Naive B cell (primary cell): ENCODE measurements at regions not wholly inside any gene's neighbourhood (a gene's known extent, or its start where the extent isn't known, plus 50 kb on each side); places are given as distances from the start of the nearest gene placed in this dataset.

Experiments
- ATAC-seq, 2 donors: fragments of 150-1000 bp; cut with Tn5 transposase; 2 replicates each; pipeline ENCODE4 v1.10.0; 2021; ENCODE audit warnings: low read depth in 2 of 2, mild to moderate bottlenecking in 2 of 2, moderate library complexity in 2 of 2
- DNase-seq: peaks from one replicate; pipeline ENCODE4 v3.0.0; 2022
- H3K27ac Mint-ChIP-seq, 6 donors: one replicate each; pipeline ENCODE4 v1.8.0; 2020 to 2022; ENCODE audit warnings: mild to moderate bottlenecking in 6 of 6, mixed read lengths in 6 of 6, moderate library complexity in 5 of 6, inconsistent platforms in 2 of 6
- H3K27me3 Mint-ChIP-seq, 3 donors: one replicate each; pipeline ENCODE4 v1.8.0; 2021 to 2022; ENCODE audit warnings: mixed read lengths in 3 of 3, mild to moderate bottlenecking in 1 of 3
- H3K36me3 Mint-ChIP-seq, 2 donors: one replicate each; pipeline ENCODE4 v1.8.0; 2020 to 2022; ENCODE audit warnings: mixed read lengths in 2 of 2, inconsistent platforms in 1 of 2, mild to moderate bottlenecking in 1 of 2
- H3K4me1 Mint-ChIP-seq, 3 donors: one replicate each; pipeline ENCODE4 v1.8.0; 2020 to 2022; ENCODE audit warnings: mixed read lengths in 3 of 3, inconsistent platforms in 1 of 3, mild to moderate bottlenecking in 1 of 3, moderate library complexity in 1 of 3
- H3K4me3 Mint-ChIP-seq, 8 donors: one replicate each; pipeline ENCODE4 v1.8.0; 2020 to 2022; ENCODE audit warnings: mild to moderate bottlenecking in 8 of 8, mixed read lengths in 8 of 8, moderate library complexity in 8 of 8, inconsistent platforms in 2 of 8
- H3K9me3 Mint-ChIP-seq, 7 donors: one replicate each; pipeline ENCODE4 v1.8.0; 2020 to 2022; ENCODE audit warnings: mixed read lengths in 7 of 7, mild to moderate bottlenecking in 5 of 7, inconsistent platforms in 2 of 7, moderate library complexity in 1 of 7

DNA sequence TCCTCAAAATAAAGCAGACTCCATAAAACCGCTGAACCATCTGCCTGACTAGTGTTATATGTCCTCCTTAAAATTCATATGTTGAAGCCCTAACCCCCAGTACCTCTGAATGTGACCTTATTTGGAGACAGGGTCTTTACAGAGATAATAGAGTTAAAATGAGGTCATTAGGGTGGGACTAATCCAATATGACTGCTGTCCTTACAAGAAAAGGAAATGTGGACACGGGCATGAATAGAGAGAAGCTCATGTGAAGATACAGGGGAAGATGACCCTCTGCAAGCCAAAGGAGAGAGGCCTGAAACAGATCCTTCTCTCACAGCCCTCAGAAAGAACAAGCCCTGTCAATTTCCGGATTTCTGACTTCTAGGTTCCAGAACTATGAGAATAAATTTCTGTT, 82.0 kb upstream of the KLHL13 start:
- no peak overlapping the region for H3K27ac Mint-ChIP-seq
- H3K4me1 Mint-ChIP-seq = no peaks in the 10 kb centered on the region
- no peak for ATAC-seq

DNA sequence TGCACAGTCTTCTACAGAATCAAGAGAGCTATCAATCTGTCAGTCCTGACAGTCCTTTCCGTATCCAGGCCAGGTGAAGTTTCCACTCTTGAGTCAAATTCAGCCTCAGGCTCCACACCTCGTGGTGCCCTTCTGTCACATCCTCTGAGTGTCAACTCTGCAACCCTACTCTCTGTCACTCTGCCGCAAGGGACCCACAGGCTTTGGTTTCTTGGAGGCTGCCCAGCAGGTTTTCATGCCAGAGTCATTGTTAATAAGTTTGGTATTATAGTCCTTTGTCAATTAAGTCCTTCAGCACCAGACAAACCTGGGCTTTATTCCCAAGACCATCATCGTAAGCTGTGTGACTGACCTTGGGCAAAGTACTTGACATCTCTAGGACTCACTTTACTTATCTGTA, 83.4 kb upstream of the KLHL13 start:
- H3K4me1 Mint-ChIP-seq = no peaks in the 10 kb centered on the region
- H3K9me3 Mint-ChIP-seq = peaks cover 0 to 3% (median 0%) of the 10 kb centered on the region in 7 donors
- DNase-seq = no peak
- no peak for ATAC-seq
- no peak overlapping the region for H3K4me3 Mint-ChIP-seq
- H3K27me3 Mint-ChIP-seq = no peaks in the 10 kb centered on the region
- no peaks in the 10 kb centered on the region for H3K36me3 Mint-ChIP-seq
- no peak overlapping the region for H3K27ac Mint-ChIP-seq

More for the DNA sequence above, 82.0 kb upstream of the KLHL13 start:
- no peak for DNase-seq
- Mint-ChIP-seq H3K4me3 (no peak overlapping the region), H3K9me3 (peaks cover 0 to 3% (median 0%) of the 10 kb centered on the region in 7 donors), H3K36me3 (no peaks in the 10 kb centered on the region), H3K27me3 (no peaks in the 10 kb centered on the region)

DNA sequence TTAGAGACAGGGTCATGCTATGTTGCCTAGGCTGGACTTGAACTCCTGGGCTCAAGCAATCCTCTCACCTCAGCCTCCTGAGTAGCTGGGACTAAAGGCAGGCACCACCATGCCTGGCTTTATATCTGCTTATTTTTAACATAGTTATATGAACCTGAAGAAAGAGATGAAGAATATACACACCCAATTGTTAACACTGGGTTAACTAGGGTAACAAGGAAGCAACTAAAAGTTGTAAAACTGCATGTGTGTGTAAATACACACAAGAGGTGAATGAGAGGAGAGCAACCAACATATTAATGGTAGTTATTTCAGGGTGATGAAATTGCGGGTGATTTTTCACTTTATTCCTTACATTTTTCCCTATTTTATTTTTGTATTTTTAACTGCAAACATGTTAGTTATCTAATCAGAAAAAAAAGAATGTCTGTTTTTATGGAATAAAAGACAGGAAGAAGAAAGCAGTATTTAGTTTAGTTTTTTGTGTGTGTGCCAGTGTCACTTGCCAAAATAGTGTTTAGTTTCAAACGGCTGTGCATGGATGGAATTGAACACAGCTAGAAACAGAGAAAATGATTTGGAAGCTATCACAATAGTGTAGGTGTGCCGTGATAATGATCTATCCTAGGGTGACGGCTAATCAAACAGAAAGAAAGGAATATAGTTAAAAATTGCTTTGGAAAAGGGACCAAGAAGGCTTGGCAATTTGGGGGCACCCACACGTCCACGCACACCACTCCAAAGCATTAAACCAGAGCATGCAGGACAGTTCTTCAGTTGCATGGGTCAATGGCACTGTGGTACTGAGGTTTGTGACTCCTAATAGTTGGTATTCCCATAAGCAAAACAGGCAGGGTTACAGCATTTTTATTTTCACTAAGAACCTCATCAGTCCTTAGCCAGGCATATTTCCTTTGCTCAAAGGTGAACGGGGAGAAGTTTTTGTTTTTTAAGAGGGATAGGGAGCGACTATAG, 89.1 kb upstream of the KLHL13 start:
- Mint-ChIP-seq H3K4me3 (no peak overlapping the region), H3K4me1 (peaks cover 0 to under 1% (median 0%) of the 10 kb centered on the region in 3 donors), H3K27me3 (no peaks in the 10 kb centered on the region), H3K27ac (no peak overlapping the region), H3K36me3 (no peaks in the 10 kb centered on the region), H3K9me3 (peaks cover 0 to 2% (median 0%) of the 10 kb centered on the region in 7 donors)
- ATAC-seq = no peak
- DNase-seq = no peak

DNA sequence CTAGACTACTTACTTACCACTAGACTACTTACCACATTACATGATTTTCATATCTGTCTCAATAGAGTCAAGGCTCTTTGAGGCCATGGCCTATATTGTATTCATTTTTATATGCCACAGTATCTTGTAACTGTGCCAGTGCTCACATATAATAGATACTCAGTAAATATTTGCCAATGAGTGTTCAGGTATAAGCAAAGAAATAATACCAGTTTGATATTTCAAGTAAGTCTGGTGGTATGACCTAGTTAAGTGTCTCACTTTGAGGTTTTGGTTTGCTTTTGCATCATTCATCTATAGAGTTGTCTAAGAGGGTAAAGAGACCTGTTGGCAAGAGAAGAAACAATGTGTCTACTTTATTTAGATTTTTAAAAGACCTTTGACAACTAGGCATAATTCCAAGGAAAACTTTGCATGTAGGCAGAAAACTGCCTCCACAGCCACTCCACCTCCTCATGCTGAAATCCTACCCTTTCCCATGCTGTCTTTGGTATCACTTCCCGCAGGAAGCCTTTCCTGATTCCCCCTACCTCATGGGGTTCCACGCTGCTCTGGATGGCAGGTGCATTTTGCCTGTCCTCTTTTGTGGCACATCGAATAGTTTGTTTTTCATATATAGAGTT, 91.3 kb upstream of the KLHL13 start:
- H3K27me3 Mint-ChIP-seq = no peaks in the 10 kb centered on the region
- no peak for ATAC-seq
- no peak overlapping the region for H3K27ac Mint-ChIP-seq
- no peaks in the 10 kb centered on the region for H3K36me3 Mint-ChIP-seq
- peaks cover 10 to 23% (median 14%) of the 10 kb centered on the region in 3 donors for H3K4me1 Mint-ChIP-seq
- peaks cover 0 to 2% (median 0%) of the 10 kb centered on the region in 7 donors for H3K9me3 Mint-ChIP-seq
- H3K4me3 Mint-ChIP-seq = no peak overlapping the region
- no peak for DNase-seq

DNA sequence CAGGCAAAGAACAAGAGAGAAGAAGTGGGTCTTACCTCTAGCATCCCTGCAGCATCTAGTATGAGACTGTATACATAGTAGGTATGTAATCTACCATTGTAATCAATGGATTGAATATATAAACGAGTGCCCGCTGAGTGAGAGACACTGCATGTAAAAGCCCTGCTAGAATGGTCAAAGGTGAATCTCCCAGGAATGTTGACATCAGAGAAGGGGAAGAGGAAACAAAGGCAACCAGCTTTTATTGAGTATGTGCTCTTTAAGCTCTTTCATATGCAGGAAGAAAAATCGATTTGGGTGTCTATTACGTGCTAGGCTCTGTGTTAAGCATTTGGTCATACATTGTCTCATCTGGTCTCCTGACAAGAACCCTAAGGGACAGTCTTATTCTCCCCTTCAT, 91.9 kb upstream of the KLHL13 start:
- ATAC-seq (no peak), DNase-seq (no peak)
- H3K36me3 Mint-ChIP-seq = no peaks in the 10 kb centered on the region
- peaks cover 10 to 25% (median 16%) of the 10 kb centered on the region in 3 donors for H3K4me1 Mint-ChIP-seq
- H3K27me3 Mint-ChIP-seq = no peaks in the 10 kb centered on the region
- no peak overlapping the region for H3K4me3 Mint-ChIP-seq
- H3K27ac Mint-ChIP-seq = no peak overlapping the region
- peaks cover 0 to 2% (median 0%) of the 10 kb centered on the region in 7 donors for H3K9me3 Mint-ChIP-seq

DNA sequence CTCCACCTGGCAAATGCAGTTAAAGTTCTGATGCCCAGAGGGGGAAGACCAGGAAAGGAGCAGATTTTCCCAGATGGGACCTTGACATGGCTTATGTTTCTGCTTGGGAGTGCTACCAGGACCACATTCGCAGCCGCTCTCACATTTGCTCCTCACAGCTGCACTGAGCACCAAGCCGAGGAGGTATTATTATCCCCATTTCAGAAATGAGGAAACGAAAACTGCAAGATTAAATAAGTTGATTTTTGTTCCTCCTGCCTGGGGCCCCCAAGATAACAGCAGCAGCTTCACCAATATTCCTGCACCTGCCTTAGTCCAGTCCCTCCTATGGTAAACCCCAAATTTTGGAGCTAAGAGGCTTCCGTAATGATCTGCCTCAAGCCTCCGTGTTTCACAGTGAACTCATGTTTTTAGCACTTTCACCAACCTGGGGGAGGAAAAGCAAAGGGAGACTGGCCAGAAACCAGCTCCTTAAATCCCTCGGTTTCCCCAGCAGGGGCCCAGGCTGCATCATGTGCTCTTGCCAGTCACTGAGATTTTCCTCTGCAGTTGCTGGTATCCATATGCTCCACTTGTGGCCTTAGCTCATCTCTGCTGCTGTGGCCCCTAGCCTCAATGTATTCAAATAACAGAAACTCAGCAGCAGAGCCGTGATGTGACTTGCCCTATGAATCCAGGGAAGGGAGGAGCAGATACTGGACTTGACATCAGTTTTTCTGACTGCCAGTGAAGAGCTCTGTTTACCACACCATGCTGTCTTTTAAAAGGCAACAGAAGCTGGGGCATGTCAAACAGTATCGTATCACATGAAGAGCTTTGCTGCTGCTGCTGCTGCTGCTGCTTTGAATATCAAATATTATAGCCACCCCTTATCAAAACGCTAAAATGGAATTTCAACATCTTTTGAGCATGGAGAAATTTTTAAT, 95.5 kb upstream of the KLHL13 start:
- Mint-ChIP-seq H3K27me3 (no peaks in the 10 kb centered on the region), H3K9me3 (peaks cover 0 to 2% (median 0%) of the 10 kb centered on the region in 7 donors), H3K27ac (peak overlapping the region in 4 of 6 donors; percentile 7 to 57 (median 38)), H3K4me3 (peak overlapping the region in 7 of 8 donors; percentile 16 to 75 (median 66)), H3K36me3 (no peaks in the 10 kb centered on the region), H3K4me1 (peaks cover 10 to 29% (median 16%) of the 10 kb centered on the region in 3 donors)
- no peak for DNase-seq
- ATAC-seq = peak in 1 of 2 donors; percentile 66

DNA sequence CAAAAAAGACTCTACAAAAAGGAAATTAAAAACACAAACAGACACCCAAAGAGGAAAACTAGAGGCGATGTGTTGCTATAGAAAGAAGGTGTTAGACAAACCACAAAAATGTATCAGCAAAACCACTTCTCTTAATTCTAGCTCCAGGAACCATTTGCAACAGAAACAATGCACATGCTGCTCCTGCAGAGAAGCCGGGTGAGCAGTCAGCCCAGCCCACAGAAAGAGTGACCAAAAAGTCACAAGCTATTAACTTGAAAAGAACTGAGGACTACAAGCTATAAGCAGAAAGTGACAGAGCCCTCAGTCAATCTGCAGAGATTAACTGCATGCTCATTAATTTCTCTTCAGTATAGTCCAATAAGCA, 96.2 kb upstream of the KLHL13 start:
- Mint-ChIP-seq H3K4me1 (peaks cover 10 to 29% (median 16%) of the 10 kb centered on the region in 3 donors), H3K9me3 (peaks cover 0 to 2% (median 0%) of the 10 kb centered on the region in 7 donors), H3K4me3 (peak overlapping the region in 7 of 8 donors; percentile 16 to 75 (median 61)), H3K27ac (peak overlapping the region in 1 of 6 donors; percentile 36), H3K36me3 (no peaks in the 10 kb centered on the region), H3K27me3 (no peaks in the 10 kb centered on the region)
- ATAC-seq (no peak), DNase-seq (no peak)

DNA sequence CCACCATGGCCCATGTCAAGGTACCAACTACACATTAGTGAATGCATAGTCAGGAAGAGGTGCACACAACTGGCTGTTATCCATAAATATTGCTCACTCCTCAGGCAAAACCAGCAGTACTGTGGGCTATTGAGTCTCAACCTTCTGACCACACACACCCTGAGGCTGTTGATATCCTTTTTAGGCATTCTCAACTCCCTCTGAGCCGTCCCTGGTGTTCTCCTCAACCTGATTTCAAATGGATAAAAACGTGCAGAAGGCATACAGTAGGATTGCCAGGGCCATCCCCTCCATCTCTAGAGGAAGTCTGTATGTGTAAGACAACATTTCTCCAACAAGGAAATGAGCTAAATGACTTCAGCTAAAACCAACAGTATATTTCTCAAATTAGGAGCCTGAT, 98.7 kb upstream of the KLHL13 start:
- no peak for DNase-seq
- peaks cover 10 to 29% (median 16%) of the 10 kb centered on the region in 3 donors for H3K4me1 Mint-ChIP-seq
- no peak for ATAC-seq
- H3K4me3 Mint-ChIP-seq = no peak overlapping the region
- no peaks in the 10 kb centered on the region for H3K27me3 Mint-ChIP-seq
- H3K27ac Mint-ChIP-seq = no peak overlapping the region
- no peaks in the 10 kb centered on the region for H3K9me3 Mint-ChIP-seq
- no peaks in the 10 kb centered on the region for H3K36me3 Mint-ChIP-seq

DNA sequence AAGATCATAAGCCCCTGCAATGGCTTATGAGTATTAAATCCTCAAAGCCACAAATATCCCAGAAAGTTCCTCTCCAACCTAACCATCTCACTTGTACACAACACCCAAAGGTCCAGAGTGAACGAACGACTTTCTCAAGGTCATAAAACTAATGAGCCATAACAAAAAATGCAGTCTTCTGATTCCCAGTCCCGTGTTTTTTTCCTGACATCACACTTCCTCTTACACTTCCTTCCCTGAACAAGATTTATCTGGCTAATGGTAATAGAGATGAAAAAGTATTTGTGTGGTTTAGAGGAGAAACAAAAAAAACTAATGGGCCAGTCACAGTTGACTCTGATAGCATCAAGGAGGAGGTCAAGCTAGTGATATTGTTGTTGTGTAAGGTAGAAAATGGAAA, 99.5 kb upstream of the KLHL13 start:
- Mint-ChIP-seq H3K4me1 (peaks cover 10 to 25% (median 16%) of the 10 kb centered on the region in 3 donors), H3K4me3 (no peak overlapping the region), H3K36me3 (no peaks in the 10 kb centered on the region), H3K27me3 (no peaks in the 10 kb centered on the region), H3K27ac (no peak overlapping the region), H3K9me3 (no peaks in the 10 kb centered on the region)
- ATAC-seq (no peak), DNase-seq (no peak)

DNA sequence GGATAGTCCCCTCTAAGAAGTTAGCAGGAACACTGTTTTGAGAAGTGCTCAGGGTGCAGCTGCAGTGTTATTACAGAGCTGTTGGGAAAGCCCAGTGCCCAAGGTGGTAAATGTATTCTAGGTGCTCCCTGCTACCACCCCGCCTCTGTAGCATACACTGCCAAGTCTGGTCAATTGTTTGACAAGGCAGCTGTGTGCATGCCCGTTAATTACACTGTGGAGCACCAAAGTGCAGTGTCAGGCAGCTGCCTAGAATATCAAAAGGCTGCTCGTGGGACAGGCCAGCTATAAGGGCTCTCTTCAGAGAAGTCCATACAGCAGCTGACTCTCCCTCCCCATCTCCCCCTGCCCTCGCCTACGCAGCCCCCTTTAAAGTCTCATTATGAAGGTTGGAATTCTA, 99.9 kb upstream of the KLHL13 start:
- Mint-ChIP-seq H3K36me3 (no peaks in the 10 kb centered on the region), H3K9me3 (no peaks in the 10 kb centered on the region), H3K4me1 (peaks cover 10 to 21% (median 16%) of the 10 kb centered on the region in 3 donors), H3K27ac (no peak overlapping the region), H3K4me3 (no peak overlapping the region), H3K27me3 (no peaks in the 10 kb centered on the region)
- DNase-seq (no peak), ATAC-seq (no peak)

DNA sequence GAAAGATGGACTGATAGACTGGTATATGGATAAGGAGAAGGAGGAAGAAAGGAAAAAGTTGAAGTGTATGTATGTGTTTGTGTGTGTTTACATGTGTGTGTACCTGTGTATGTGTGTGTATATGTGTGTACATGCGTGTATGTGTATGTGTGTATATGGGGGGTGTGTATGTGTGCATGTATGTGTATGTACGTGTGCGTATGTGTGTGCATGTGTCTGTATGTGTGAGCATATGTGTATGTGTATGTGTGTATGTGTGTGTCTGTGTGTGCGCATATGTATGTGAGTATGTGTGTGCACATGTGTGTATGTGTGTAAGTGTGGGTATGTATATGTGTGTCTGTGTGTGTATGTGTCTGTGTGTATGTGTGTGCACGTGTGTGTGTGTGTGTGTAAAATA, 101.5 kb upstream of the KLHL13 start:
- Mint-ChIP-seq H3K9me3 (no peaks in the 10 kb centered on the region), H3K36me3 (no peaks in the 10 kb centered on the region), H3K27ac (peak overlapping the region in 1 of 6 donors; percentile 12), H3K27me3 (no peaks in the 10 kb centered on the region), H3K4me3 (no peak overlapping the region), H3K4me1 (peaks cover 0 to 5% (median 1%) of the 10 kb centered on the region in 3 donors)
- no peak for DNase-seq
- no peak for ATAC-seq

DNA sequence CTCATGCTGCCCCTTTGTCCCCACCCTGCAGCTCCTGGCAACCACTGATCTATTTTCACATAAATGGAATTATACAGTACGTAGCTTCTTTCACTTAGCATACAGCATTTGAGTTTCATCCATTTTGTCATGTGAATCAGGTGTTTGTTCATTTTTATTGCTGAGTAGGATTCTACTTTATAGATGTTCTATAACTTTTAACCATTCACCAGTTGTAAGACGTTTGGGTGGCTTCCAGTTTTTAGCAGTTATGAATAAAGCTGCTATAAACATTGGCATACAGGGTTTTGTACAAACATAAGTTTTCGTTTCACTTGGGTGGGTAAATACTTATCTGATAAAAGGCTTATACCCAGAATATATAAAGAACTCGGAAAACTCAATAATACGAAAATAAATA, 102.3 kb upstream of the KLHL13 start:
- Mint-ChIP-seq H3K4me1 (peaks cover 0 to 5% (median 0%) of the 10 kb centered on the region in 3 donors), H3K4me3 (no peak overlapping the region), H3K27me3 (no peaks in the 10 kb centered on the region), H3K36me3 (no peaks in the 10 kb centered on the region), H3K9me3 (no peaks in the 10 kb centered on the region), H3K27ac (no peak overlapping the region)
- DNase-seq = no peak
- ATAC-seq = no peak

DNA sequence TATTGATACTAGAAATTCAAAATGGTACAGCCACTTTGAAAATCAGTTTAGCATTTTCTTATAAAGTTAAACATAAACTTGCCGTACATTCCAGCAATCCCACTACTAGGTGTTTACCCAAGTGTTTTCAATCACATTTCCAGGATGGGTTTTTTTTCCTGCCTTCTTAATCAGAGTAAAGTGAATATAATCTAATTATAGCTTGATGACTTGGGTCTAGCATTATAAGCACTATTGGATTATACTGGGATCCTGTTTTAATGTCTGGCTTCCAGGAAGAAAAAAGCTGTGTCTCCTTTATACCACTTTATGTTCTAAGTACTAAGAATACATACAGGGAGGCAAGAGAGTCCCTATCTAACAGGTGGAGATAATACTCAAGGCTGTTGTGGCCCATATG, 103.3 kb upstream of the KLHL13 start:
- Mint-ChIP-seq H3K4me3 (no peak overlapping the region), H3K4me1 (peaks cover 0 to 5% (median 0%) of the 10 kb centered on the region in 3 donors), H3K27ac (no peak overlapping the region), H3K27me3 (no peaks in the 10 kb centered on the region), H3K9me3 (no peaks in the 10 kb centered on the region), H3K36me3 (no peaks in the 10 kb centered on the region)
- DNase-seq (no peak), ATAC-seq (no peak)
